Loucy (cell line): ENCODE measurements at regions not wholly inside any gene's neighbourhood (a gene's known extent, or its start where the extent isn't known, plus 50 kb on each side); places are given as distances from the start of the nearest gene placed in this dataset.

Source experiments
- H2AFZ ChIP-seq: fragments of 200-600 bp; sonication (generic); 2 replicates; pipeline ENCODE4 v1.6.0; 2016; ENCODE audit warnings: antibody characterized with exemption, mild to moderate bottlenecking, low read length, moderate library complexity
- H3F3A ChIP-seq: fragments of 200-600 bp; 2 replicates; pipeline ENCODE4 v1.6.0; 2016; ENCODE audit warnings: antibody characterized with exemption, low read depth, mild to moderate bottlenecking
- H3K27me3 ChIP-seq: fragments of 200-600 bp; sonication (generic); 2 replicates; pipeline ENCODE4 v1.6.1; 2014; ENCODE audit warnings: low read length, mild to moderate bottlenecking; ENCODE audit not compliant: insufficient read depth, poor library complexity, severe bottlenecking
- H3K36me3 ChIP-seq: fragments of 200-600 bp; sonication (generic); 2 replicates; pipeline ENCODE4 v1.6.1; 2016; ENCODE audit warnings: low read length; ENCODE audit not compliant: insufficient read depth
- H3K4me1 ChIP-seq: fragments of 200-600 bp; sonication (generic); 2 replicates; pipeline ENCODE4 v1.5.1; 2014; ENCODE audit warnings: low read length, mild to moderate bottlenecking; ENCODE audit not compliant: insufficient read depth, poor library complexity, severe bottlenecking
- H3K4me2 ChIP-seq: fragments of 200-600 bp; sonication (generic); 2 replicates; pipeline ENCODE4 v1.6.0; 2014; ENCODE audit warnings: antibody characterized with exemption, low read length, low read depth, mild to moderate bottlenecking; ENCODE audit not compliant: poor library complexity, severe bottlenecking
- H3K4me3 ChIP-seq: fragments of 200-600 bp; sonication (generic); 2 replicates; pipeline ENCODE4 v1.5.1; 2014; ENCODE audit warnings: low read length, mild to moderate bottlenecking, mixed read lengths; ENCODE audit not compliant: poor library complexity, severe bottlenecking
- H3K79me2 ChIP-seq: fragments of 200-600 bp; sonication (generic); 2 replicates; pipeline ENCODE4 v1.6.1; 2014; ENCODE audit warnings: low read length; ENCODE audit not compliant: insufficient read depth
- H3K9ac ChIP-seq: fragments of 200-600 bp; sonication (generic); 2 replicates; pipeline ENCODE4 v1.6.0; 2014; ENCODE audit warnings: mild to moderate bottlenecking, low read depth, low read length, moderate library complexity; ENCODE audit not compliant: poor library complexity, severe bottlenecking
- H3K9me2 ChIP-seq: fragments of 200-600 bp; sonication (generic); replicated peaks from 2 replicates; pipeline ENCODE4 v1.6.1; 2016; ENCODE audit warnings: low read depth, low read length, mixed read lengths
- H3K9me3 ChIP-seq: fragments of 200-600 bp; sonication (generic); 2 replicates; pipeline ENCODE4 v1.6.1; 2014; ENCODE audit warnings: mild to moderate bottlenecking, antibody characterized with exemption, low read length, low read depth; ENCODE audit not compliant: insufficient read depth
- H4K20me1 ChIP-seq: fragments of 200-600 bp; sonication (generic); 2 replicates; pipeline ENCODE4 v1.6.0; 2014; ENCODE audit warnings: antibody characterized with exemption, low read length, mild to moderate bottlenecking; ENCODE audit not compliant: insufficient read depth, poor library complexity, severe bottlenecking
- EZH2phosphoT487 ChIP-seq: fragments of 200-600 bp; IDR thresholded peaks from 2 replicates; pipeline ENCODE4 v1.6.1; 2018; ENCODE audit warnings: antibody characterized with exemption, mild to moderate bottlenecking, moderate library complexity, borderline replicate concordance
- TF ChIP-seq, protein P1 (sequence below): fragments of 200-600 bp; sonication (generic); conservative IDR thresholded peaks from 2 replicates; pipeline ENCODE4 v1.5.1; 2014; ENCODE audit warnings: mild to moderate bottlenecking, antibody characterized with exemption, low read length

DNA sequence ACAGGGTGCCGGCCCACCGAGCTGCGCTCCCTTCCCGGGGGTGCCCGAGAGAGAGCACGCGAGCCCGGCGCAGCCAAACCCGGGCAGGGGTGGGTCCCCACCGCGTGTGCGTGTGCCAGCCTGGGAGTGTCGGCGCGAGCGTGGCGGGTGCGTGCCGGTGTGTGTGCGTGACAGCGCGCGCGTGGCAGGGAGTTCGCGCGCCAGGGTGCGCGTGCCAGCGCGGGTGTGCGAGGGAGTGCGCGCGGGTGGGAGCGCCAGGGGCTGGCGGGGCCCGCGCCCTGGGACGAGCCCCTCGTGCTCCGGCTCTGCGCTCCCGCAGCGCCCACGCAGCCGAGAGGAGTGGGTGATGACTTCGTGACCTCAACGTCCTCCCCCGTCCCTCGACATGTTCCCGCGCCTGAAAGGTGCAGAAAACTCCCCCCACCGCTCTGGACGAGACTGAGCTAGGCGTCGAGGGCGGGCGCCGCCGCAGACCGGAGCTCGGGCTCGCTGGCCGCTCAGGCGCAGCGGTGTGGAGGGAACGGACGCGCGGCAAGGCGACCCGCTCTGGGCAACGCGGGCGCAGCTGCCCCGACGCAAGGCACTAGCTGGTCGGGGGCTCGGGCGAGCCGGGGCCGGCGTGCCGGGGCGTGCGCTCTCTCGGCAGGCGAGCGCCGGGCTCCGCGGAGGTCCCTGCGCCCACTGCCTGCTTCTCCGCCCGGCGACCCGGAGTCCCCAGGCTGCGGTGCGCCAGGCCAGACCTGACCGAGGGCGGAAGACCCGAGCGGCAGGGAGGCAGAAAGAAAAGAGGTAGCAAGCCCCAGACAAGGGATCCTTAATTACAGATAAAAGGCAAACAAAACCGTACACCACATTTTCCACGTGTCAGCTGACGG is 582.8 kb downstream of the ZEB2 start:
- H3K36me3 ChIP-seq, result no peaks in the 10 kb centered on the region
- no peaks in the 10 kb centered on the region for H3K9me3 ChIP-seq
- no peak overlapping the region for H3K9ac ChIP-seq
- TF ChIP-seq, protein P1, sequence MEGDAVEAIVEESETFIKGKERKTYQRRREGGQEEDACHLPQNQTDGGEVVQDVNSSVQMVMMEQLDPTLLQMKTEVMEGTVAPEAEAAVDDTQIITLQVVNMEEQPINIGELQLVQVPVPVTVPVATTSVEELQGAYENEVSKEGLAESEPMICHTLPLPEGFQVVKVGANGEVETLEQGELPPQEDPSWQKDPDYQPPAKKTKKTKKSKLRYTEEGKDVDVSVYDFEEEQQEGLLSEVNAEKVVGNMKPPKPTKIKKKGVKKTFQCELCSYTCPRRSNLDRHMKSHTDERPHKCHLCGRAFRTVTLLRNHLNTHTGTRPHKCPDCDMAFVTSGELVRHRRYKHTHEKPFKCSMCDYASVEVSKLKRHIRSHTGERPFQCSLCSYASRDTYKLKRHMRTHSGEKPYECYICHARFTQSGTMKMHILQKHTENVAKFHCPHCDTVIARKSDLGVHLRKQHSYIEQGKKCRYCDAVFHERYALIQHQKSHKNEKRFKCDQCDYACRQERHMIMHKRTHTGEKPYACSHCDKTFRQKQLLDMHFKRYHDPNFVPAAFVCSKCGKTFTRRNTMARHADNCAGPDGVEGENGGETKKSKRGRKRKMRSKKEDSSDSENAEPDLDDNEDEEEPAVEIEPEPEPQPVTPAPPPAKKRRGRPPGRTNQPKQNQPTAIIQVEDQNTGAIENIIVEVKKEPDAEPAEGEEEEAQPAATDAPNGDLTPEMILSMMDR, result no peak
- no peak for TF ChIP-seq EZH2phosphoT487
- H3K4me1 ChIP-seq, result no peaks in the 10 kb centered on the region
- no peak overlapping the region for H3K4me3 ChIP-seq
- no peaks in the 10 kb centered on the region for H3K9me2 ChIP-seq
- no peak overlapping the region for H3K4me2 ChIP-seq
- no peaks in the 10 kb centered on the region for H3K27me3 ChIP-seq
- H4K20me1 ChIP-seq, result no peaks in the 10 kb centered on the region
- H3K79me2 ChIP-seq, result no peaks in the 10 kb centered on the region
- no peak overlapping the region for H2AFZ ChIP-seq
- H3F3A ChIP-seq, result no peaks in the 10 kb centered on the region

DNA sequence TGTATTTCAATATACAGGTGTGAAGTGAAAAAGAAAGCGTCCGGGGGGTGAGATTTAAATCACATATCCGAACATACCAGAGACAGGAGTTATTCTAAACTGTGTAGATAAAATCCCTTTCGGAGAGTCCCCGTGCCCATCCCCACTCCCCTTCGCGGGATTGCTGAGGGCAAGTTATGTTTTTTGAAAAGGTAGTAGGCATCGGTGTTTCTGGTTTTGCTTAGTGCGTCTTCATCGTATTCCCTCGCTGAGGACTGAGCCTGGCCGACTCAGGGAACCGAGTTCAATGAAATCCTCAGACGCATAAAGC is 583.4 kb downstream of the ZEB2 start:
- H3K79me2 ChIP-seq, result no peaks in the 10 kb centered on the region
- H3K4me3 ChIP-seq, result no peak overlapping the region
- no peaks in the 10 kb centered on the region for H3F3A ChIP-seq
- TF ChIP-seq, protein P1, result no peak
- no peak for TF ChIP-seq EZH2phosphoT487
- H3K4me2 ChIP-seq, result no peak overlapping the region
- no peaks in the 10 kb centered on the region for H3K9me2 ChIP-seq
- no peaks in the 10 kb centered on the region for H3K36me3 ChIP-seq
- H3K9ac ChIP-seq, result no peak overlapping the region
- H3K4me1 ChIP-seq, result no peaks in the 10 kb centered on the region
- no peaks in the 10 kb centered on the region for H4K20me1 ChIP-seq
- H3K9me3 ChIP-seq, result no peaks in the 10 kb centered on the region
- no peak overlapping the region for H2AFZ ChIP-seq
- no peaks in the 10 kb centered on the region for H3K27me3 ChIP-seq

DNA sequence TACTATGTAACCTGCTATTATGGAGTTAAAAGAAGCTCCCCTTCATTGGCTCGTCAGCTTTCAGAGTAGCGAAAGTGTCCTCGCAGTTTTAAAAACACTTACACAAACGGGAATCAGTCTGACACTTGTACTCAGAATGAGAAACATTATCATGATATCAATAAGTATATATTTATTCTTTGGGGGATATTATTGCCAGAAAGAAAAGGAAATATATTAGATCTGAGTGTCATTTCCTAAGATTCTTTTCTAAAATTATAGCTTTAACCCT is 584.5 kb downstream of the ZEB2 start:
- TF ChIP-seq, protein P1, result no peak
- no peak for TF ChIP-seq EZH2phosphoT487
- H2AFZ ChIP-seq, result no peak overlapping the region
- no peaks in the 10 kb centered on the region for H3K27me3 ChIP-seq
- no peak overlapping the region for H3K4me3 ChIP-seq
- no peaks in the 10 kb centered on the region for H3K4me1 ChIP-seq
- H3K79me2 ChIP-seq, result no peaks in the 10 kb centered on the region
- H4K20me1 ChIP-seq, result no peaks in the 10 kb centered on the region
- H3K36me3 ChIP-seq, result no peaks in the 10 kb centered on the region
- no peak overlapping the region for H3K9ac ChIP-seq
- no peaks in the 10 kb centered on the region for H3K9me2 ChIP-seq
- no peak overlapping the region for H3K4me2 ChIP-seq
- no peaks in the 10 kb centered on the region for H3F3A ChIP-seq
- no peaks in the 10 kb centered on the region for H3K9me3 ChIP-seq
